CD4-positive, alpha-beta T cell treated with Interleukin-4 for 4 hours (primary cell): ENCODE measurements at regions not wholly inside any gene's neighbourhood (a gene's known extent, or its start where the extent isn't known, plus 50 kb on each side); places are given as distances from the start of the nearest gene placed in this dataset.
"Not testable (repeated sequence)": the region's sequence is repeated elsewhere in the genome, so short reads cannot be mapped to it uniquely, and the experiment has no call there.

Experiments
- DNase-seq: peaks from one replicate; pipeline ENCODE4 v3.0.0-alpha.2; 2020

DNA sequence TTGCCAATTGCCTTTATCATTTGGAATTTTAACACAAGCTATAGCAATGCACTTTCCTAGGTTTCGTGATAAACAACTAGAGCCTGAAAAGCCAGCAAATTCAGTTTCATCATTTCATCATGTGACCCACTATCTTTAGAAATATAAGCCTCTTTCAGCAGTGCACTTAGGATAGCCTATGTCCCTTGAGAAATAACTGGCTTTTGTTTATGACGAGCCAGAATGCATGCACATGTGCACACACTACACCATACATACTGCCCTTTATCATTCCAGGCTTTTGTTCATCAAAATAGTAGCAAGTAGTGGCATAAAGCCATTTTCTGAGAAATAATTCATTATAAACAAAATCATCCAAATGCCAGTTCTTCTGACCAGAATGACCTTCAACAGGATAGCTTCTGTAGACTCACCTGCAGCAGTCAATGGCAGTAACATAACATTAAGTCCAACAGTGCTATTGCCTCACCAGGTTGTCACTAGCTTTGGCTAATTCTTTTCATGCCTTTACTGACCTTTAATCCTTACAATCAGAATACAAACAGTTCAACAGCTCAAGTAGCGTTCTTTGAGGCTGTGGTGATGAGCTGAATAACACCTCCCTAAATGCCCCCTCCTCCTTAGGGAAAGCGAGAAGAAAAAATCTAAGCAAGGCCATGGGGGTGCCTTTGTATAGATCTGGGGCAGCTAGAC lies 132.3 kb upstream of the SMARCA2 start:
- DNase-seq = no peak

DNA sequence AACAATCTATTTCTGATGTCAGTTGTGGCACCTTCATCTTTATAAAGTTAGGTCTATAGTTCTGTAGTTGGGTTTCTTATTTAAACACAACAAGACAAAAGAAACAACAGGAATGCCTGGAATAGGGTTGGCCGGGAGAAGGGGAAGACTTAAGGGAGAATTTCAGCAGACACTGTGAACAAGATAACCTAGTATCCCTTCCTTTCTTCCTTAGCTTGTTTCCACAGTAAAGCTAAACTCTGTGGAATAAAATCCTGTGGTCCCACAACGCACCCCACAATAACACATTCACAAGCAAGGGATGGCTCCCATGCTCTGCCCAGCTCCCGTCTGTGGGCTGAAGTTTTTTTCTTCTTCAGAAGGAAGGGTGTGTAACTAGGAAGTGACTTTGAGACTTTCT lies 124.9 kb upstream of the SMARCA2 start:
- DNase-seq = no peak

DNA sequence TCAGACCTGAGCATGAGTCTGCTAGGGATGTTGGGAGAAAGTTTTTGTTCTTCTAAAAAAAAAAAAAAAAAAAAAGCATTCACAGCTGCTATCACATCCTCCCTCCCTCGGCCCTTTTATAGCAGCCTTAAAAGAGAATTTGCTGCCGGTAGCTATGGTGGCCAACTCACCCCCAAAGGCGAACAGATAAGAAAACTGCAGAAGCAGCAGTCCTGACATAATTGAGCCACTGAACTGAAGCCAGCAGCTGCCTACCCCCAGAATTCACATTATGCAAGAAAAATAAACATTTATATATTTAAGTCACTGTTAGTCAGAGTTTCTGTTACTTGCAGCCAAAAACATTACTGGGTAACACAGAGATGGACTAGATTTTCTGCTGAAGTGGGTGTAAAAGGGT lies 124.3 kb upstream of the SMARCA2 start:
- DNase-seq = no peak

DNA sequence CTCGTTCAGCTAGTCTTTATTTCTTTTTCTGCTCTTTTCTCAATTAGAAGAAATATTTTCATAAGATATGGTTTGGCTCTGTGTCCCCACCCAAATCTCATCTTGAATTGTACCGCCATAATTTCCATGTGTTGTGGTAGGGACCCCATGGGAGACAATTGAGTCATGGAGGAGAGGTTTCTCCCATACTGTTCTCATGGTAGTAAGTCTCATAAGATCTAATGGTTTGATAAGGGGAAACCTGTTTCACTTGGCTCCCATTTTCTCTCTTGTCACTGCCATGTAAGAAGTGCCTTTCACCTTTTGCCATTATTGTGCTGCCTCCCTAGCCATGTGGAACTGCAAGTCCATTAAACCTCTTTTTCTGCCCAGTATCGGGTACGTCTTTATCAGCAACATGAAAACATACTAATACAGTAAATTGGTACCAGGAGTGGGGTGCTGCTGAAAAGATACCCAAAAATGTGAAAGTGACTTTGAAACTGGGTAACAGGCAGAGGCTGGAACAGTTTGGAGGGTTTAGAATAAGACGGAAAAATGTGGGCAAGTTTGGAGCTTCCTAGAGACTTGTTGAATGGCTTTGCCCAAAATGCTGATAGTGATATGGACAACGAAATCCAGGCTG lies 112.0 kb upstream of the SMARCA2 start:
- not testable (repeated sequence) for DNase-seq

DNA sequence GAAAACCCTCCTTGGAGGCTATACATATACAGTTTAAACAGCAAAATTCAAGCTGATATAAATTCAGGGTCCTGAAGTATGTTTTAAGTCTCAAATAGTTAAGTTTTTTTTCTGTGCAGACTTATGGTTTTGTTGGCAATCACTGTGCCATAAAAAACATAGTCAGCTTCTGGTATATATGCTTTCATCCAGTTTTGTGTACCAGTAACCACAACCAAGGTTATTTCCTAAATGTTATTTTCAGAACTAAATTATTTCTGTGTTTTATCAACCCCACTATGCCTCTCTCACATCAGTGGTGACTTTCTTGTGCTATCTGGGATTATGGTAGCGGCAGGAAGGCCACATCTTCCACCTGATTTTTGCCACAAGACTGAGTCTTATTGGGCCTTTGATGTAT lies 107.7 kb upstream of the SMARCA2 start:
- no peak for DNase-seq

DNA sequence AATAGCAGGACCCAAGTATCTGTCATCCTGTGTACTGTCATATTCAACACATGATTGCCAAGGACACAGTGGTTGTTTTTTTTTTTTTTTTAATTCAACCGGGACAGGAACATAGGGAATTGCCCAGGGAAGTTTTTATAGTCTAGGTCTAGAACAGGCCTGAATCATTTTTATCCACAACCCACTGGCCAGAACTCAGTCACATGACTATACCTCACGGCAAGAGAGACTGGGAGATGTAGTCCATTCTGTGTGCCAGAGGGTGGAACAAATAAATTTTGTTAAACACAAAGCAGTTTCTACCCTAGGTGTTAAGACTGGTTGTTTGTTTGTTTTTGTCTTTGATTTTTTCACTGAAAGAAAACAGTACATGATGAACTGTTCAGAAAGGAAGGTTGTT lies 105.8 kb upstream of the SMARCA2 start:
- no peak for DNase-seq

DNA sequence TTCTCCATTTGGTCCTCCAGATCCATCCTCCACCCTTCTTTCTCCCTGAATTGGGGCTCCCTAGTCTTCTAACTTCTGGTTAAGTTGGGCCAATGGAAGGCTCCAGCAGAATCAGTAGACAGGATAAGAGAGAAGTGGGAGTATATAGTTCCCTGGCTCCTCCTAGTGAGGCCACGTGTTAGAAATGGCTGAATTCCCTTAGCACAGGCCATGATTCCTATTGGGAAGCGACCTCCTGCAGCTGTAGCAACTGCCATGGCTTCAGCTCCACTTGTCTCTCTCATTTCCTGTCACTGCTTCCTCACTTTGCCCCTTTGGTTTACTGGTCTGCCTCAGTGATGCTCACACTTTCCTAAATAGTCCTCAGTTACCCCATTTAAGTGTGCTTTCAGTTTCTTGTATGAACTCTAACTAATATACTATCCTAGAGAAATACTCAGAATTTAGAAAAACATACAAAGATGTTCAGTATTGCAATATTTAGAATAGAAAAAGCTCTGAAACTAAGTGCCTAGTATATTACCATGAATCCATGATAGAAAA lies 104.8 kb upstream of the SMARCA2 start:
- no peak for DNase-seq

DNA sequence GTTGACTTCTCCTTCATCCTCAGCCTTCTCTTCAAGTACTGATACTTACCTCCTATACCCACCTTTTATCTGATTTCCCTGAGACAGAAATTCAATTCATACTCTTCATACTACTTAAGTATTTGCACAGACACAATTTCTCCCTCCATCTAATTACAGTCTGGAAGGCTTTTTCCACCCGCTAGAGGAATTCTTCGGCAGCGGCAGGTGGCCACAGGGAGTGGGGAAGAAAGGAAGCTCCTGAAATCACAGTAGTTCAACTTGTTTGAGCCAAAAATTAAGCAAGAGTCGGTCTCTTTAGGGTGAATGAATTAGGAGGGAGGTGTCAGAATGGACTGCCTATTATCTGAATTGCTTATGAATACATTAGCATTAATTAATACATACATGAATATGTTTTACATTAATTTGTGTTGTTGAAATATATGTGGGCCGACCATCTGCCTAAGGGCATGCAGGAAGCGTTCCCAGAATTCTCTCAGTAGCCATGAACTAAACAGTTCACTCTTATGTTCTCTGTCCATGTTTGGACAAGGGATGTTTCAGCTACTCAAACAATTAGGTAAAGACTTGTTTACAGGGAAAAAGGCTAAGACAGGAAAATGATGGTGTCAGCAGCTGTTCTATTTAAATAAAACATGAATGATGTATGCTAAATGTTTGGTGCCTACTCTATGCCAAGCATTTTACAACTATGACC lies 101.4 kb upstream of the SMARCA2 start:
- no peak for DNase-seq

DNA sequence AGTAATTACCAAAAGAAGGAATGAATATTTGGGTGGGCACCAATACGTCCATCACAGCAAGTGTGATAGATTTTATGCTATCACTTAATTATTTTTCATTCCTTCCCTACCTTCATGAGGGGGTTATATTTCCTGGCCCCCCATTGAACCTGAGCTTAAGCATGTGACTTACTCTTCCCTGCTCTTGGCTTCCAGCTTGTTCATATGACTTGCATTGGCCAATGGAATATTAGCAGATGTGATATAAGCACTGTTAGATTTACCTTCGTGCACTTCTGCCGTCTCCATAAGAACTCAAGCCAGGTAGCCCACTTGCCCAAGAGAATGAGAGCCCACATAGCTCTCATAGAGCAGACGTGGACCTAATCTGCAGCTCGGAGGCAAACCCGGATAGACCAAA lies 99.1 kb upstream of the SMARCA2 start:
- no peak for DNase-seq

DNA sequence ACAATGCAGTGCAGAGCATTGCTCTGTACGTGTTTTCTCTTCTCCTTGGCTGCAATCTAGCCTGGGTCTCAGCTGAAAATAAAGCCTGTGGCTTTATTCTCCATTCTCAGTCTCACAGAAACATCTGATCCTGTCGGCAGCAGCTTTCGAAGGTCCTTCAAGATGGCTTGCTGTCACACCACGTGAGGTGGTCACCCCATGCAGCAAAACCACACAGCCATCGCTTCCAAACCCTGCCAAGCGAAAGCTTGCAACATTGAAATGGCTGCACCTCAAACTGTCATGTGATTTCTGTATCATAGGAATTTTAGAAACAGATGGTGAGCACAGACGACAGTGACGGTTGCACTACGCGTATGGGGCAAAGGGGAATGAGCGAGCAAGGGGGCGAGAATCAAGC lies 98.5 kb upstream of the SMARCA2 start:
- no peak for DNase-seq

DNA sequence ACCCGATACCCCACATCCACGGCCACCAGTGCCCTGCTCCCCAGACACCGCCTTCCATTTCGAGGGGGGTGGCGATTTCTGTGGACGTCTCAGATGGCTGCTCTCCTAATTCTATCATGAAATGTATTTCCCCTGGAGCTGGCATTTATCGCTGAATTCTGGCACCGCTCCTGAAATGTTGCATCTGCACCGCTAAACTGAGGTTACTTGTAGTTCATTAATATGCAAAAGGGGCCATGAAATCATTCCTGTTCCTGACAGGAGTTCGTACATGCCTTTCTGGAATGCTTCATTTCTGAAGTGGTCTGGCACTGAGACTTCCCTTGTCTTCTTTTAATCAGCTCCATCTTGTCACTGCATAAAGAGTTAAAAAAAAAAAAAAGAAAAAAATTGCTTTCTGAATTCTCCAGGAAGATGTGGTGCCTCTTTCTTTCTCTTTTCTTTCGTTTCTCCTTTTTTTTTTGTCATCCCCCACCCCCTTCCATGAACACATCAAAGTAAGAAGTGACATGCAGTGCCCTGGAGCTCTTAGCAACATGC lies 97.7 kb upstream of the SMARCA2 start:
- DNase-seq = no peak

DNA sequence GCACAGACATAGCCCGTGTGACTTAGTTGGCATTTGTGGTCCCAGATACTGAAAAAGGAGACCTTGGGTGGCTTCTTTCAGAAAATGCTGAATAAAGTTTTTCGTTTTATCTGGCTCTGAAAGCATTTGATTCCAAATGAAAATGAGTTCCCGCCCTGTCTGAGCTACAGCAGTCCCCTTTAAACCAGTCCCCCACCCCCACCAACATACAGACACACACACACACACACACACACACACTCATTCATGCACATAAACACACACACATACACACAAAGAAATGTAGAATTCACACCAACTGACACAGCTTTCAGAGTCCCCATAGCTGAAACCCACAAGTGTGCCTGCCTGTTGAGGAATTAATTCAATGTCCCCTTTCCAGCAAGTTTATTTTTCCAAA lies 97.0 kb upstream of the SMARCA2 start:
- no peak for DNase-seq

DNA sequence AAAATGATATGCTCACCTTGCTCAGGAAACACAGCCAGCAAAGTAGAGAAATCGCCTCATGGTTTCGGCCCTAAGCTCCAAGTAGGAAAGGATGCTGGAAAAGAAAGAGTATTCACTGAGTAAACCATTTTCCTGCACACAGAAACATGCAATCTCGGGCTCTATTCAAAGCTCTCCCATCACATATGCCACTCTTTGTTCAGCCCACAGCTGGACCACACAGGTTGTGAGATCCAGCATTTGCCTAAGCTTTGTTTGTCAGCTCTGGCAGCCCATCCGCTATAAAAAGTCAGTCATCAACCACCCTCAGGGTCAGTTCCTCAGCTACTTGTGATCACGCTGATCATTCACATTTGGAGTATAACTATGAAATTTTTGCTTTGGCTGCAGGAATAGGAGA lies 96.5 kb upstream of the SMARCA2 start:
- no peak for DNase-seq

DNA sequence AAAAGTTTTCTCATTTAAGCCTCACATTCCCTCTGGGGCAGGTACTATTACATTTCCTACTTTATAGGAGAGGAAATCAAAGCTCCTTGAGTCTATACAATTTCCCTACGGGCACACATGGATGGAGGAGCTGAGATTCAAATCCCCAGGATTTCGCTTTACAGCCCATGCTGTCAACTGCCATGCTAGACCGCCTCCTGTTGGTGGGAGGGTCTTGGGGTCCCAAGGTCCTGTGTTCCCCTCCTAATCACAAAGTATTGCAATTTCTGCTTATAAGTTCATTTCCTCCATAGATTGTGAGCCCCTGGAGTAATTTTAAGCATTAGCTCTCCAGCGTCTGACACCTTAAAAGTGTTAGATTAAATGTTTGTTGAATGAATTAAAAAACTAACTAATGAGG lies 95.9 kb upstream of the SMARCA2 start:
- DNase-seq = no peak

DNA sequence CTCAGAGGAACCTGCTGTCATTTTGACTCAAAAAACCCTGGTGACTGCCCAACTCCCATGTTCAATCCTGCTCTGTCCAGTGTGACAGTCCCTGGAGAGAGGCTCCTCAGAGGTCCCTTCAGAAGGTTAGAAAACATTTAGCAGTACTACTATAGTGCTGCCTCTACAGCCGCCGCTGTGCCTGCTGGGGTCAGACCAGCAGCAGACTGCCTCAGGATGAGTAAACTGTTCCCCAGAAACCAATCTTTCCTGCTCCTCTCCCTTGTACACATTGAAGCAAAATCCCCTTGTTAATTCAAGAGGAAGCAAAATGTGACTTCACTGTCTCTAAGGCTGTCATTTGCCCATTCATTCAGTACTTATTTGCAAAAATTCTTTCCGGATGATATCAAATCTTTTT lies 94.8 kb upstream of the SMARCA2 start:
- no peak for DNase-seq

DNA sequence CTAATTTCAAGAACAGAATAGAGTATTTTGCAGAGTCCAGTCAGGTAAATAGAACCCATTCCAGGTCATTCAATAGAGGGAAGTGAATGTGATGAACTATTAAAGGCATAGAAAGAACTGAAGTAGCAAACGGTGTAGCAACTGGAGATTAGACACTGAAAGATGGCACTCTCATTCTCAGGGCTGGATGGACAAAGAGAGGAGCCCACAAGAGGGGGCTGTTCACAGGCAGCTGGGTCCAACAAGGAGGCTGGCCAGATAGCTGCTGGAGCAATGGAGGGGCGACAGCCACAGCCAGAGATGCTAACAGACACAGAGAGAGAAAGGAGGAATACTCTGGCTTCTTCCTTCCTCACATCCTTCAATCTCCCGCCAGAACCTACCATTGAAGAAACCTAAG lies 93.1 kb upstream of the SMARCA2 start:
- no peak for DNase-seq

DNA sequence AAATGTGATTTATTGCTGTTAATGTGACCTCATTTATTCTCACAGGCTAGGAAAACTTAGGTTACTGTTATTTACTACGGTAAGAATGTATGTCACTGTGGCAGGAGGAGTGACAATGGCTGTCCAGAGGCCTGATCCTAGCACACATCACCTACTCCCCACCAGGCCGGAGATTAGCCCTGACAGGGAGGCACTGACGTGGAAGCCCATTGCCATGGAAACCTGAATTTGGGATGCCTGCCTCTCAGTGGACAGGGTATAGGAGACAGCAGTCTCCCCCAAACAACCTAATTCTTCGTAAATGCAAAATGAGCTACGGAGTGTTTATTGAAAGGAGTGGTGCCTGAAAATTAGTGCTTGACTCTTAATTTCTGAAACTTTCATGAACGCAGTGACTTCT lies 87.6 kb upstream of the SMARCA2 start:
- DNase-seq = no peak

DNA sequence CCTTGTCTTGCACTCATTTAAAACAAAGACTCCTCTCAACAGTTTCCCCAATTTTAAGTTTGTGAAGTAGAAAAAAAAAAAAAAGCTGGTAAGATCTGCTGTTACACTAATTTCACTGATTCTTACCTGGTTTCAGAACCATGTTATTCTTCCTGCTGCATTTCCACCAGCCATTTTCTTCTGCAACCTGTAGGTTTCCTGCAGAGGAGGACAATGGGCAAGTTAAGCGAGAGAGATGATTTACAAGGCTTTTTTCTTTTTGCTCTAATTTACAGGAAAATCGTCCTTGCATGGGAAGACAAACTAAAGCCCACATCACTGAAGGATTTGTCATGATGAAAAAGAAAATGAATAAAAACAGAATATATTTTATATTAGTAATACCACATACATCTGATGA lies 86.0 kb upstream of the SMARCA2 start:
- DNase-seq = no peak

DNA sequence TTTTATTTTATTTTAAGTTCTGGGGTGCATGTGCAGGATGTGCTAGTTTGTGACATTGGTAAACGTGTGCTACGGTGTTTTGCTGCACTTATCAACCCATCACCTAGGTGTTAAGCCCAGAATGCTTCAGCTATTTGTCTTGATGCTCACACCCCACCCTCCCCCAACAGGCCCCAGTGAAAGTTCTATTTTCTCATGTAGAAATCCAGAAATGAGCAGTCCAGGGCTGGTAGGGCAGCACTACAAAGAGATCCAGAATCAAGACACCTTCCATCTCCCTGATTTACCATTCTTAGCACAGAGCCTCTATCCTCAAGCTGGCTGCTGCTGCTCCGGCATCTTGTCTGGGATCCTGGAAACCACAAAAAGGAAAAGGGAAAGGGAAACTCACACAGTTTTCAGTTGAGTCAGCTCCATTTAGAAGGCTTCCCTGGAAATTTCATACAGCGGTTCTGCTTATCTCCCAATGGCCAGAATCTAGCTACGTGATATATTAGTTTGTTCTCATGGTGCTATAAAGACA lies 85.4 kb upstream of the SMARCA2 start:
- no peak for DNase-seq

DNA sequence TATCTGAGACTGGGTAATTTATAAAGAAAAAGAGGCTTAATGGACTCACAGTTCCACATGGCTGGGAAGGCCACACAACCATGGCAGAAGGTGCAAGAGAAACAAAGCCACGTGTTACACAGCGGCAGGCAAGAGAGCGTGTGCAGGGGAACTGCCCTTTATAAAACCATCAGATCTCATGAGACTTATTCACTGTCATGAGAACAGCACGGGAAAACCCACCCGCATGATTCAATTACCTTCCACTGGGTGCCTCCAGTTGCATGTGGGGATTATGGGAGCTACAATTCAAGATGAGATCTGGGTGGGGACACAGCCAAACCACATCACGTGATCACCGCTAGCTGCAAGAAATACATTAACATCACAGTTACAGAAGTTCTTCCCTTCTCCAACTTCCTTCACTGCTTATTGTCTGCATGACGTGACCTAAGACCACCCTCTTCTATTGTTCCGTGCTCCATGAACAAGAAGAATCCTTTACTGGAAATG lies 84.9 kb upstream of the SMARCA2 start:
- DNase-seq = not testable (repeated sequence)

DNA sequence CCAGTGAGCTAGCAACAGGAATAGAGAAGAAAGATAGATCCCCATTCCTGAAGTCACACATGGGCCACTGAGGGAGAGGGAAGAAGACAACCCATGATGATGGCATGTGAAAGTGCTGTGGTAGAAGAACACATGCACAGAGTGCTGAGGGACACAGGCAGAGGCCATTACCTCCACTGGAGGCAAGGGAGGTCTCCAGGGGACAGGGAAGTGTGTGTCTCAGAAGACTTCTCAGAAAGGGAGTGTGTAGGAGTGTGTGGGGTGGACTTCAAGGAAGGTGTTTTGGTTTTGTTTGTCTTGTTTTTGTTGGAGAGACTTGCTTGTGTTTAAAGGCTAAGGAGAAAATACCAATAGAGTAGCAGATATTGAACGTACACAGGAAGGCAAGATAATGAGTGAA lies 77.0 kb upstream of the SMARCA2 start:
- DNase-seq = no peak

DNA sequence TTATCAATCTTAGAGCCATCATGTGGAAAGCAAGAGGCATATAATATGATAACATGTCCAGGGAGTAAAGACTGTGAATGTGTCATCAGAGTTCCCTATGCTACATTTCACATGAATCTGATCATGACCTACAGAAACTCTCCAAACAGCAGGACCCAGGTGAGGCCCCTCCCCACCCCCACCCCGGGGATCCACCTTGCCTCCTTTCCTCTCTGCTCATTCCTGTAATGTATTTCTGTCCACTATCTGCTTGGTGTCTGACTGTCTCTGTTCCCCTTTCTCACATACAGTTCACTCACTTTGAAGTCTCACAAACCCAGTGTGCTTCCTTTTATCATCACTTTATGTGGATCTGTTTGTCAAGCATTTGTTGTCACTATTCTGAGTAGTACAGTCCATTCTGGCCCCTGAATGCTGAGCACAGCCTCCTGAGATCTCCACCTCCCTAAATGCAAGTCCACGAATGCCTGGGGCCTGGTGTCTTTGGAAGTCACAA lies 76.4 kb upstream of the SMARCA2 start:
- DNase-seq = no peak

DNA sequence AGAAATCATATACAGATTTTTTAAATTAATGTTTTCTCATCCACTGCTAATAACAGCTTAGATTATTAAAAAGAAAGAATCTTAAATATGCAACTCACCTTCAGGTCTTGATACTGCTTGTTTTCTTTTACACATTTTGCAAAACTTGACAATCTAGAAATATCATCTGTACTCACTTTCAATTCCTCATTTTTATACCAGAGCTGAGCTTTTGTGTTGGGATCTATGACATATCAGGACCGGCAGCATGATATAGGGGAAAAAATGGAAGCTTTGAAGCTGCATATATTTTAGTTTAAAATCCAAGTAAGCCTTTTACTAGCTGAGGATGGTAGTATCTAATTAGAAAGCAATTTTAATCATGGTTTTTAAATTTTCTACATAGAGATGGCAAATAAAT lies 75.7 kb upstream of the SMARCA2 start:
- DNase-seq = no peak
